Ovary (tissue), 7 donors: ENCODE measurements at regions not wholly inside any gene's neighbourhood (a gene's known extent, or its start where the extent isn't known, plus 50 kb on each side); places are given as distances from the start of the nearest gene placed in this dataset.
"Not testable (repeated sequence)": the region's sequence is repeated elsewhere in the genome, so short reads cannot be mapped to it uniquely, and the experiment has no call there.

ENCODE experiments used
- DNase-seq, 5 donors: peaks; one replicate each; pipeline ENCODE4 v3.0.0-alpha.2; 2019 to 2020
- H3K27ac ChIP-seq, 2 donors: fragments of 200-600 bp; one replicate each; pipeline versions ENCODE4 v1.5.1 to v1.8.0; 2019 to 2022
- H3K27me3 ChIP-seq: fragments of 200-600 bp; one replicate; pipeline ENCODE4 v1.8.0; 2022
- H3K36me3 ChIP-seq: fragments of 200-600 bp; sonication (generic); one replicate; pipeline ENCODE4 v1.5.1; 2019
- H3K4me1 ChIP-seq: one replicate; pipeline ENCODE4 v1.8.1; 2013; ENCODE audit warnings: mild to moderate bottlenecking, moderate library complexity; ENCODE audit not compliant: insufficient read depth
- H3K4me3 ChIP-seq: fragments of 200-600 bp; sonication (generic); one replicate; pipeline ENCODE4 v1.5.1; 2017
- H3K9me3 ChIP-seq, 2 donors: fragments of 200-600 bp in 1 of 2; sonication (generic) in 1 of 2; one replicate each; pipeline versions ENCODE4 v1.5.1 to v1.8.1; 2013 to 2019; ENCODE audit warnings: mild to moderate bottlenecking in 1 of 2, moderate library complexity in 1 of 2
- EP300 ChIP-seq: sonication (generic); formaldehyde crosslinking; IDR thresholded peaks from one replicate; pipeline ENCODE4 v1.6.1; 2017; ENCODE audit warnings: antibody characterized with exemption
- POLR2A ChIP-seq: fragments of 450-650 bp; IDR thresholded peaks from one replicate; pipeline ENCODE4 v1.6.1; 2017; ENCODE audit warnings: antibody characterized with exemption, mild to moderate bottlenecking, moderate library complexity
- WGBS, 3 donors: extraction: QIAGEN DNeasy Blood & Tissue Kit in 1 of 3; methylation state at CpG; one replicate each; pipeline versions ENCODE4 v1.1.5 to v1.1.7; 2013 to 2017; 5-methylcytosine and 5-hydroxymethylcytosine counted together
- intact Hi-C, 4 donors: fragments of 100-400 bp; cut with DNase I; formaldehyde crosslinking; loops; one replicate each; pipeline versions ENCODE4 v1.11.0 to v1.15.1; 2022 to 2023
- TF ChIP-seq, protein P1 (sequence below), 3 donors: fragments of 450-650 bp in 2 of 3; fragments of 200-600 bp in 1 of 3; IDR thresholded peaks; one replicate each; pipeline versions ENCODE4 v1.5.1 to v1.8.0; 2016 to 2022; ENCODE audit warnings: antibody characterized with exemption in 3 of 3, mild to moderate bottlenecking in 1 of 3
- donor health status: DM: no; HTN: no; CAD: no; lungs with moderate emphysema.
- donor health status: DM: no; HTN: no; CAD: no.
- donor health status: Bipolar disorder and iron deficiency.
- donor health status: DM: no; HTN: no; CAD: no.
- donor health status: DM: yes; HTN: yes; CAD: no.

DNA sequence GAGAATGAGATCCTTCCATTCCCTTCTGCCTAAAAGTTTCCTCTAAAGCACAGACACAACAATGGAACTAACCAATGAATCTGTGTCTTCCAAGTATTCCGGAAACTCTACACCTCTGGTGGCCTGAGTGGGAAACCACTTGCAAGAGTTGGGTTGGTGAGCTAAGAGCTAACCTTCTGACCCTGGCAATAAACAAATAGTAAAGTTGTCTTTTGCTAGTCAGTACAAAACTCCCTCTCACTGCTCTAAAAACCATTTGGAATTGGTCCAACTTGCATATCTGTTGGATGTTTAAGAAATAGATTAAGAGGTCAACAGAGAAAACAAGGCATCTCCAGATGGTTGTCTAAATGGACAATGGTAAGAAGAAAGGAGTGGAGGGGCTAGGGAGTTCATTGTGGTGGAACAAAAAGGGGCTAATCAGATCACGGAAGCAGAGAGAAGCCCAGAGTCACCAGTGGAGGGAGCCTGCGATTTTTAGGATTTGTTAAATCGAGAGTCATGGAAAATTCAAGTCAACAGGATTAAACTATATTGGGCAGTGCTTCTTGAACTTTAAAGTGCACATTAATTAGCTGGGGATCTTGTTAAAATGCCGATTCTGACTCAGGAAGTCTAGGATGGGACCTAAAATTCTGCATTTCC, 192.3 kb downstream of the EVX1 start:
- Histone ChIP-seq H3K27ac (no peak overlapping the region), H3K36me3 (no peaks in the 10 kb centered on the region), H3K4me1 (no peaks in the 10 kb centered on the region), H3K4me3 (no peak overlapping the region), H3K27me3 (no peaks in the 10 kb centered on the region), H3K9me3 (no peaks in the 10 kb centered on the region)
- TF ChIP-seq, protein P1, sequence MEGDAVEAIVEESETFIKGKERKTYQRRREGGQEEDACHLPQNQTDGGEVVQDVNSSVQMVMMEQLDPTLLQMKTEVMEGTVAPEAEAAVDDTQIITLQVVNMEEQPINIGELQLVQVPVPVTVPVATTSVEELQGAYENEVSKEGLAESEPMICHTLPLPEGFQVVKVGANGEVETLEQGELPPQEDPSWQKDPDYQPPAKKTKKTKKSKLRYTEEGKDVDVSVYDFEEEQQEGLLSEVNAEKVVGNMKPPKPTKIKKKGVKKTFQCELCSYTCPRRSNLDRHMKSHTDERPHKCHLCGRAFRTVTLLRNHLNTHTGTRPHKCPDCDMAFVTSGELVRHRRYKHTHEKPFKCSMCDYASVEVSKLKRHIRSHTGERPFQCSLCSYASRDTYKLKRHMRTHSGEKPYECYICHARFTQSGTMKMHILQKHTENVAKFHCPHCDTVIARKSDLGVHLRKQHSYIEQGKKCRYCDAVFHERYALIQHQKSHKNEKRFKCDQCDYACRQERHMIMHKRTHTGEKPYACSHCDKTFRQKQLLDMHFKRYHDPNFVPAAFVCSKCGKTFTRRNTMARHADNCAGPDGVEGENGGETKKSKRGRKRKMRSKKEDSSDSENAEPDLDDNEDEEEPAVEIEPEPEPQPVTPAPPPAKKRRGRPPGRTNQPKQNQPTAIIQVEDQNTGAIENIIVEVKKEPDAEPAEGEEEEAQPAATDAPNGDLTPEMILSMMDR (IDR thresholded peaks at IDR 0.05) = no peak
- TF ChIP-seq POLR2A = no peak
- no peak for TF ChIP-seq EP300
- intact Hi-C loops = no loop called here
- DNase-seq = no peak
- WGBS, 3 donors = 74 to 79% (median 78%) methylated on average over 5 of the region's 5 CpGs

DNA sequence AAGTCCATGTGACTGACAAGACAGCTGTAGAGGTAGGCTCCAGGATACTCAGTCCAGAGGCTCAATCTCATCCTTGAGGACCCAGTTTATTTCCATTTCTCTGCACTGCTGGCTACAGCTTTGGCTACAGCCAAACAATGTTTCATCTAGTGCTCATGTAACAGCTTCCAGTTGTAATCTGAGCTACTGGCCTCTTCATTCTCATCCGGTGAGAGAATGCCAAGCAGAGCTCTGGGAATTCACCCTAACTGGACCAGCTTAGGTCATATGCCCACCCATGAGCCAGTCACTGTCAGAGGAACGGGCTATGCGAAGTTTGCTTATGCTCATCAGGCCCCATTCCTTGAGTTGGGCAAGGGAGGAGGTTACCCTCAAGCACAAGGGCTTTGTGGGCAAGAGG, 192.9 kb downstream of the EVX1 start:
- no peak overlapping the region for H3K4me3 ChIP-seq
- H3K4me1 ChIP-seq = no peaks in the 10 kb centered on the region
- 46 to 63% (median 50%) methylated on average over 3 of the region's 3 CpGs for WGBS, 3 donors
- H3K36me3 ChIP-seq = no peaks in the 10 kb centered on the region
- no peak for TF ChIP-seq POLR2A
- no peak for TF ChIP-seq EP300
- TF ChIP-seq, protein P1 (IDR thresholded peaks at IDR 0.05) = no peak
- intact Hi-C loops = no loop called here
- H3K27me3 ChIP-seq = no peaks in the 10 kb centered on the region
- no peaks in the 10 kb centered on the region for H3K9me3 ChIP-seq
- DNase-seq = no peak
- H3K27ac ChIP-seq = no peak overlapping the region

DNA sequence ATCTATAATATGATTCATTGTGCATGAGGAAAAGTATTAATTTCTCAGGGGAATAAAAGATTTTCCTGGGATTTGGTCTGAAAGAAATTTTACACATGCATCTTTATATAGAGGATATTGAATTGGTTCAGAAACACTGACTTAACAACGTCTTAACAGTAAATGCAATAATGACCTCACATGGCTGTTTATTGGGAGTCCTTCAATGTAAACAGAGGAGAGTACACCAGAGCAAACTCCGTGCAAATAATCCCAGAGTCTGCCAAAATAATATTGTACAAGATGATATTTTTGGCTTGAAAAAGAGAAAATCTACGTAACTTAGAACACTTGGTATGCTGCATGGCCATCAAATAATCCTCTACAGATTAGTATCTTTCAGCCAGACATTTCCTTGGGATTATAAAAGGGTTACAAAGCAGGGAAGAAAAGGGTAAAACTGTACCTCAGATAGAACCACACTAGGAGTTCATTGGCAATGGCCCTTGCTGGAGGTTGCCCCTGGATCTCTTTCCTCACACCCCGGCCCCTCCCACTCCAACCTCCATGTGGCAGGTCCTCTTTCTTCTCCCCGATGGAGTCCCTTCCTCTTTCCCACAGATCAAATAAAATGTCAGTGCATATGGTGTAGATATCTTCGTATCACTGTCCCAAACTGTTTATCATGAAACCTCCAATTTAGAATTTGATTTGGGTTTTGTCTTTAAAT, 196.4 kb downstream of the EVX1 start:
- Histone ChIP-seq H3K9me3 (no peaks in the 10 kb centered on the region), H3K4me3 (no peak overlapping the region), H3K4me1 (no peaks in the 10 kb centered on the region), H3K27ac (no peak overlapping the region), H3K27me3 (no peaks in the 10 kb centered on the region), H3K36me3 (no peaks in the 10 kb centered on the region)
- DNase-seq = no peak
- 54 to 73% (median 61%) methylated on average over 6 of the region's 6 CpGs for WGBS, 3 donors
- TF ChIP-seq, protein P1 (IDR thresholded peaks at IDR 0.05) = no peak
- TF ChIP-seq EP300 (no peak), POLR2A (no peak)
- intact Hi-C loops = no loop called here

DNA sequence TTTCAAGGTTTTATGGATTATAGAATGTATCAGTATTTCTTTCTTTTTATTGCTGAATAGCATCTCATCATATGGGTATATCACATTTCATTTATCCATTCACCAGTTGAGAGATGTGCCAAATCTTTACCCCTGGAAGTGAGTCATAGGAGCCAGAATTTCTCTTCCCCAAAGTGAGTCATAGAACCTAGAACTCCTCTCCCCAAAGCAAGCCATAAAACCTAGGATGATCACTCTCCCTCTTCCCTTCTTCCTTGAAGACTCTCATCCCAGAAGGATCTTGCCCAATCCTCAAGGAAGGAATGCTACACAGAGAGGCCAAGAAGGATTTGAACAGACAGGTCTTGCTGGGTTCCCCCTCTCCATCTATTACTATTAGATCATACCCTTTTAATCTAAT, 199.9 kb downstream of the EVX1 start:
- Histone ChIP-seq H3K27ac (no peak overlapping the region), H3K27me3 (no peaks in the 10 kb centered on the region), H3K9me3 (no peaks in the 10 kb centered on the region), H3K36me3 (no peaks in the 10 kb centered on the region), H3K4me3 (no peak overlapping the region), H3K4me1 (no peaks in the 10 kb centered on the region)
- DNase-seq = no peak
- intact Hi-C loops = no loop called here
- TF ChIP-seq POLR2A (no peak), EP300 (no peak)
- TF ChIP-seq, protein P1 (IDR thresholded peaks at IDR 0.05) = no peak

DNA sequence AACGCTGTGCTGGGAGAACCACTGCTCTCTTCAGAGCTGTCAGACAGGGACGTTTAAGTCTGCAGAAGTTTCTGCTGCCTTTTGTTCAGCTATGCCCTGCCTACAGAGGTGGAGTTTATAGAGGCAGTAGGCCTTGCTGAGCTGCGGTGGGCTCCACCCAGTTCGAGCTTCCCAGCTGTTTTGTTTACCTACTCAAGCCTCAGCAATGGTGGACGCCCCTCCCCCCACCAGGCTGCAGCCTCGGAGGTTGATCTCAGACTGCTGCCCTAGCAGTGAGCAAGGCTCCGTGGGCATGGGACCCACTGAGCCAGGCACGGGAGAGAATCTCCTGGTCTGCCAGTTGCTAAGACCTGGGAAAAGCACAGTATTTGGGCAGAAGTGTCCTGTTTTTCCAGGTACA, 206.4 kb downstream of the EVX1 start:
- H3K27me3 ChIP-seq = not testable (repeated sequence)
- 27 to 35% (median 31%) methylated on average over 8 of the region's 8 CpGs for WGBS, 3 donors

More for the DNA sequence above, 206.4 kb downstream of the EVX1 start:
- H3K27ac ChIP-seq, H3K36me3 ChIP-seq, H3K4me1 ChIP-seq, DNase-seq, H3K4me3 ChIP-seq, H3K9me3 ChIP-seq, intact Hi-C loops: not testable (repeated sequence)
